ENCODE measurements at regions not wholly inside any gene's neighbourhood (a gene's known extent, or its start where the extent isn't known, plus 50 kb on each side); places are given as distances from the start of the nearest gene placed in this dataset.
"Not testable (repeated sequence)": the region's sequence is repeated elsewhere in the genome, so short reads cannot be mapped to it uniquely, and the experiment has no call there.

DNA sequence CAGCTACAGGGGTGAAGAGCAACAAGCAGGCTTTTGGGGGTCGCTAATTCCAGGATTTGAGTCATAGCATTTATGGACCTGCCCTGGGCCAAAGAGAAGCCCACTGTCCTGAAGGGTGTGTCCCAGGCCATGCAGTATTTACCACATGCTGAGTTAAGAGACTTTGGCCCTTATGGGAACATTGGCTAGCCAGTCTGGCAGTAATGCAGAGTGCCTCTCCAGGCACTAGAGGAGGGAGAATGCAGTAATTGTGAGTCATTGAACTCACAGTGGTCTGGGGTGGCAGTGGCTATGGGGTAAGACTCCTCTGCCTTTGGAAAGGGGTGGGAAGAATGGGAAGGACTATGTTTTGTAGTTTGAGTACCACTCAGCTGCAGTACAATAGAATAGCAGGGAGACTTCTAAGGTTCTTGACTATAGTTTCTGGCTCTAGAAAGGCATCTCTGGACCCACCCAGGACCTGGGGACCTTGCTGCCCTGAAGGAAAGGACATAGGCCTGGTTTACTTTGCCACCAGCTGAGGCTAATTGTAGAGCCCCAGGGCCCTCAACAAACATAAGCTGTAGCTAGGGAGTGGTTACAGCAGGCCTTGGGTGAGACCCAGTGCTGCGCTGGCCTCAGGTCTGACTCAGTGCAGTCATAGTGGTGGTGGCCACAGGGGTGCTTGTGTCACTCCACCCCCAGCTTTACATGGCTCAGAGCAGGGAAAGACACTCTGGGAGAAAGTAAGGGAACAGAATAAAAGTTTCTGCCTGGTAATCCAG lies 520.9 kb downstream of the HTR1B start:
- DNase-seq, result no peak

DNA sequence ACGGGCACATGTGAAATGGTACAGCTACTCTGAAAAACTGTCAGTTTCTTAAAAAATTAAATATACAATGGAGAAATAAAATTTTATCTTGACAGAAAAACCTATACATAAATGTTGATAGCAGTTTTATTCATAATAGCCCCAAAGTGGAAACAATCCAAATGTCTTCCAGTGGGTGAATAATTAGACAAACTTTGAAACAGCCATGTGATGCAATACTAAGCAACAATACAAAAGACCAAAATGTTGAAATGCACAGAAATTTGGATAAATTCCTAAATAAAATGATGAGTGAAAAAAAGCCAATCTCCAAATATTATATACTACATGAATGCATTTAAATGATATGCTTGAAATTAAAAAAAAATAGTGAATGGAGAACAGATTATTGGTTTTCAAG lies 523.1 kb downstream of the HTR1B start:
- no peak for DNase-seq

DNA sequence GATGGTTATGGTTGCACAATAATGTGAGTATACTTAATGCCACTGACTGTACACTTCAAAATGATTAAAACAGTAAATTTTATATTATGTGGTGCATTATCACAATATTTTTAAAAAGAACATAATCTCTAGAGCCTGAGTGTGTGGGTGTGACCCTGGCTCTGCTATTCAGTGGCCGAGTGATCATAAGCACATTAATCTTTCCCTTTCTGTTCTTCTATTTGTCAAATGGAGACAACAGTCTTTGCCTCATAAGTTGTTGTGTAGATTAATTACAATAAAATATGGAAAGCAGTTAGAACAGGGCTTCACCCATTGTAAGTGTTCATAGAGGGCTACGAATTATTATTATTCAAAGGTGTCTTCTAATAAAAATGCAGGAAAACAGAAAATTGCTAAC lies 548.6 kb downstream of the HTR1B start:
- no peak for DNase-seq

DNA sequence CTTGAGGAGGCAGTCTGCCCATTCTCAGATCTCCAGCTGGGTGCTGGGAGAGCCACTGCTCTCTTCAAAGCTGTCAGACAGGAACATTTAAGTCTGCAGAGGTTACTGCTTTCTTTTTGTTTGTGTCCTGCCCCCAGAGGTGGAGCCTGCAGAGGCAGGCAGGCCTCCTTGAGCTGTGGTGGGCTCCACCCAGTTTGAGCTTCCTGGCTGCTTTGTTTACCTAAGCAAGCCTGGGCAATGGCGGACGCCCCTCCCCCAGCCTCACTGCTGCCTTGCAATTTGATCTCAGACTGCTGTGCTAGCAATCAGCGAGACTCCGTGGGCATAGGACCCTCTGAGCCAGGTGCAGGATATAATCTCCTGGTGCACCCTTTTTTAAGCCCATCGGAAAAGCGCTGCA lies 557.8 kb downstream of the HTR1B start:
- not testable (repeated sequence) for DNase-seq

DNA sequence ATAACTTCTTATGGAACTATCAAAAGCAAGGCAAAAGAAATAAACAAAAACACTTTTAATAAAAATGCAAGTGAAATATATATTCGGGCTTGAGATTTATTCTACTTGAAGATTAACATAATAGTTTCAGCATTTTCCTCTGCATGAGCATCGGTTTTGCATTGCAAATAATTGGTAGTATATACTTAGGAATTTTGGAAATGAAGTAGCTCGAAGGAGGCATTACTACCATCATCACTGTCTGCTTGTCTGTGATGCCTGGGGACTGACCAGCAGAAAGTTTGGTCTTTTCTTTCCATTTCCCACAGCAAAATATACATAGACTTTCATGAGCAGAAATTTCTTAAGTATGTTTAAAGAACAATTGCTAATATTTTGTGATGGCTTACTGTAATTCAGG lies 570.7 kb downstream of the HTR1B start:
- no peak for DNase-seq

DNA sequence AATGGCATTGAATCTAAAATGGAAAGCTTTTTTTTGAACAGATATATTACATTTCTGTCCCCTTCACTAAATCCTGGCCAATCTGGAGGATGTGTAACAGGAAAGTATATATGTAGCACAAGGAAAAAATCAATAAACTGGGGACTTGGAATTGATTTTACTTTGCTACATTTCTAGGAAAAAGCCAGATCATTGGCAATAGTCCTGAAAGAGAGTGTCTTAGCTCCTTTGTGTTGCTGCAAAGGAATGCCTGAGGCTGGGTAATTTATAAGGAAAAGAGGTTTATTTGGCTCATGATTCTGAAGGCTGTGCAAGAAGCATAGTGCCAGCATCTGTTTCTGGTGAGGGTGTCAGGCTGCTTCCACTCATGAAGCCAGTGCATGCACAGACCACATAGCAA lies 574.9 kb downstream of the HTR1B start:
- DNase-seq, result no peak

DNA sequence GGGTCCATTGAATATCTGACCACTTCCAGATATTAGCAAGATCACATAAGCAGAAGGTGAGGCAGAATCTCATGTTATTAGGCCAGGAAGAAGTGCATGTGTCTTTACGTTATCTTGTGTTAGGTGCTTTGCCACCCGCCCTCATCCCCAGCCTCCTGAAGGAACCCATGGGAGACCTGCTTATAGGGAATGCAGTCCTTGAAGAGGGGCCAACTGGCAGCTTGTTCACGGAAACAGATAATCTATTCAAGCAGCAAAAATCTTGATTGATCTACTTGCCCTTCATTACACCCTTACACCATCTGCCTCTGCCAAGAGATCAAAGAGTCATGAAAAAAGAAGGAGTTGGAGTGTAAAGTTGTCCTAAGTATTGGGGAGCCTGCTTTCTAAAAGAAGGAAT lies 576.4 kb downstream of the HTR1B start:
- DNase-seq, result peak; percentile 1

DNA sequence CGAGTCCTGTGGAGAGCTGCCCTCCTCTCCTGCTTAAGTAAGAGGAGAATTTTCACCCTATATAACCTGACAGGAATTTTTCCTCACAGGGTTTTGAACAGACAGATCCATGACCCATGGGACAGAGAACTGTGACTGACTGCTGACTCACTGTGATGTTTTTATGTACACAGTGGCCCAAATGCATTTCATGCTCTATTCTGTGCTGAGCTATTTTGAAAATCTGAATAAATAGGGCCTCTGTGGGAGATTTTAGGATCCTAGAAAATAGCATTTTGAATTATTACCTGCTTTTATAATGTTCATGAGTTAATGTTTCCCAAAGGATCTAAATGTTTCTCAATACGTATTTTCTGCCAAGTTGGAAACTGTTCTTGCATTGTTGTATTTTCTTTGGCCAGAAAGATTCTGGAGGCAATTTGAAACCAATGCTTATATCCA lies 577.4 kb downstream of the HTR1B start:
- DNase-seq, result no peak

DNA sequence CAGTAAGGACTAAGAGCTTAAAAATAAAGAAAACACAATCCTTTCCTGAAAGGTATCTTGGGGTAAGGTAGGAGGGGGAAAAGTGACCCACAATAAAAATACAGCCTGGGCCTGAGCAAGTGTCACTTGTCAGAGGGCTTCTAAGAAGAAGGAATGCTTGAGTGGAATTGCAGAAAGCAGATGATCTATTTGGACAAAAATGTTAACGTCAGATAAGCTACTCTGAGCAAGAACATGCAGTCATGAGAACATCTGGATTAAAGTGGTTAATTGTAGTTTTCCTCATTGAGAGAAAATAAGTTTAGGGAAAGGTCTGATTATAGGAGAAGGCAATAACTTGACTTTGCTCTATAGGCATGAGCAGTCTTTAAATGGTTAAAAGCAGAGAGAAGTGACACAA lies 581.9 kb downstream of the HTR1B start:
- DNase-seq, result no peak

DNA sequence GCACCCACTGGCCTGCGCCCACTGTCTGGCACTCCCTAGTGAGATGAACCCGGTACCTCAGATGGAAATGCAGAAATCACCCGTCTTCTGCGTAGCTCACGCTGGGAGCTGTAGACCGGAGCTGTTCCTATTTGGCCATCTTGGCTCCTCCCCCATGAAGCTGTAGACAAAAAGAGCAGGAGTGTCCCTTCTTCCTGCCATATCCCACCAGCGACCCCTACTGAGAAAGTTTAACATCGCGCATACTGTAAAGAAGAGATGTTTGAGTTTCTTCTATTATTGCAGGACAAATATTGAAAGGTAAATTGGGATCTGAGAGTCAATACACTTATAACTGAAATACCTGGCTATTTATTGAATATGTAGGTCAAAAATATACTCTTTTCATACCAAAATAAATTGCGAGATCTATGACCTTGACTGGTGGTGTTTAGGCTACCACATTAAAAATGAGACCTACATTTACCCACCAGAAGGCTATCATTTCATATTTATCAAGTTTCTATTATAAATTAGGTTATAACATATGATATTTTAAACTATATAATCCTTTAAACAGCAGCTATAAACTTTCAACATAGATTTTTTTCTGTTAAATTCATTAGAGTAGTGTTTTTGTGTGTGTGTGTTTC lies 586.3 kb downstream of the HTR1B start:
- DNase-seq, result no peak

DNA sequence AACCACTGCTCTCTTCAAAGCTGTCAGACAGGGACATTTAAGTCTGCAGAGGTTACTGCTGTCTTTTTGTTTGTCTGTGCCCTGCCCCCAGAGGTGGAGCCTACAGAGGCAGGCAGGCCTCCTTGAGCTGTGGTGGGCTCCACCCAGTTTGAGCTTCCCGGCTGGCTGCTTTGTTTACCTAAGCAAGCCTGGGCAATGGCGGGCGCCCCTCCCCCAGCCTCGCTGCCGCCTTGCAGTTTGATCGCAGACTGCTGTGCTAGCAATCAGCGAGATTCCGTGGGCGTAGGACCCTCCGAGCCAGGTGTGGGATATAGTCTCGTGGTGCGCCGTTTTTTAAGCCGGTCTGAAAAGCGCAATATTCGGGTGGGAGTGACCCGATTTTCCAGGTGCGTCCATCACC lies 586.9 kb downstream of the HTR1B start:
- DNase-seq, result not testable (repeated sequence)

DNA sequence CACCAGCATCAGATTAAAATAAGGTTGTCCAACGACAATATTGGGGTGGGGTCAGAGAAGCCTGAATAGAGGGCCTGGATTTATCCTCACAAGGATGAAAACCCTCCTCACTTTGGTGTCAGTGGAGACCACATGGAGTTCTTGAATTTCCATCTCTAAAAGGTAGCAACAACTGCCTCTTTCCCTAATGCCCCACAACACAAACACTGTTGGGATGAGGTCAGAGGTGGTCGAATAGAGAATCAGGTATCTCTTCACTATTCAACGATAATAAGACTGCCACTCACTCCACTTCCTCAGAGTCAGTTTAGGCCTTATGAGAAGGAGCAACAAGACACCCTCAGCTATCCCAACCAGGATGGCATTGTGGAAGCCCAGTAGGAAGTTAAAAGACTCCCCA lies 596.1 kb downstream of the HTR1B start:
- DNase-seq, result no peak

DNA sequence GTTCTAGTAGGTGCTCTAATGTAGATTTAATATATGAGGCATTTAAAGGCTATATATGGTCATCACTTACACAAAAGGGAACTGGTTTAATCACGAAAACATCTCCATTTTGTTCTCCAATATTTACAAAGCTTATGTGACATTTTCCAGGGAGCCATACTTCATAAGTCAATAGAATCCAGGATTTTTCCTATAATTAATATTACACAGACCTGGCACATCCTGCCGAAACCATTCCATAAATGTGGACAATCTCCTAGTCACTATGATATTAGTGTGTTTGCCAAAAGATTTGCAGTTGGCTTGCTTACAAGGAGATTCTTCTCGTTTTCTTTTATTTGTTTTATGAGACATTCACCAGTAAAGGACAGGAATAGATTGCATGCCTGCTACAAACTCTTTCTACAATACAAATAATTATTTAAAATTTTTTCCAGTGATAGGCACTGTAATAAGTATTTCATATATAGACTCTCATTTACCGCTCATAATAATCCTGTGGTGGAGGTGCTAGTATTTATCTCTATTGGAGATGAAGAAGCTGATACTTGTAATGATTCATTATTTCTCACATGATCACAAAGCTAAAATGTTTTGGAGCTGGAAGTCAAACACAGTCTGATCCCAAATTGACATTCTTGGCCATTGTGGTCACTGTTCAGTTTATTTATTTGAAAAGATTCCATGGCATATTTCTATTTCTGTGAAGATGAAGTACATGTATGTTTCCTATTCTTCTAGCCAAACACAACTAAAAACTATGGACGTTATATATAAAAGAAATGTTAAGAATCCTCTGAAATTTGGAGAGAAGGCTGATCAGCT lies 597.0 kb downstream of the HTR1B start:
- no peak for DNase-seq

DNA sequence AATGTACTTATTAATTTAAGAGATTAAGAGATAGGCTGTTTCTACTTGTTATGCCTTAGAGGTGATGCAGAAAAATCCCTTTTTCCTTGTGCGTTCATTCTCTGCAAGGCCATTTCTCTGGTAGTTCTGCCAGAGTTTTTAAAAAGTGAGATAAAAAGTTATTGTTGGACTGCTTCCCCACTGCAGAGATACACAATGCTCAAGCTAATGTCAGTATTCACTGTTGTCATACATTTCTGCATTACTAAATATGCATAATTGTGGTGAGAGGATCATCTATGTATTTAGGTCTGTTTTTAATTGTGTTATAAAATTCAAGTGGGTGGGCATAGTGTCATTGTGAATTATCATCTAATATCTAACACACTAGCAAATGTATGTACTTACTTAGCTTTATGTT lies 600.4 kb downstream of the HTR1B start:
- no peak for DNase-seq

DNA sequence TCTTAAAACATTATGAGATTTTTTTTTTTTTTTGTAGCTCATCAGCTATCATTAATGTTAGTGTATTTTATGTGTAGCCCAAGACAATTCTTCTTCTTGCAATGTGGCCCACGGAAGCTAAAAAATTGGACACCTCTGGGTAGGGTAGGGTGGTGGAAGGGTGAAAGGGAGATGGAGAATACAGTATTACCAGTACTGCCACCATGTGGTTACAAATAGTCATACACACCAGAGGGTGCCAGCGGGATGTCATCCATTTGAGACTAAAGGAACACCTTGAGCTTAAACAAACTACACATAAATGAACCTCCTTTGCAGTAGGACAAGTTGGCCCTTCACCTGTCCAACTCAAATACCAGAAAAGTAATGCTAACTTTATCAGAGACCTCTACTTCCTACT lies 601.9 kb downstream of the HTR1B start:
- DNase-seq, result no peak

DNA sequence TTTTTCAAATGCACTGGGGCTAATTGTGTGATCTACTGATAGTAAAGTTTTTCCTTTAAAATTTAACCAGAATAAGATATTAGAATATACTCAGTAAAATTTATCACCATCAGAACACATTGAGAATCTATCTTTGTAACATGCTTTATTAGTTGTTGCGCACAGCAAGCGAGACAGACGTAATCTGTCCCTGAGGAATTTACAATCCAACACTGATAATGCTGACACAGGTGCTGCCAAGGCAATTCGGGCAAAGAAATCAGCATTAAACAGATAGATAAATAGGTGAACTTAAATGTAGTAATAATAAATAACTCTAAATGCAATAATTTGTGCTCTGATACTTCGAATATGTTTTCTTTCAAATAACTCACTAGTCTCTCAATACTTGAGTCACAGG lies 607.2 kb downstream of the HTR1B start:
- no peak for DNase-seq

DNA sequence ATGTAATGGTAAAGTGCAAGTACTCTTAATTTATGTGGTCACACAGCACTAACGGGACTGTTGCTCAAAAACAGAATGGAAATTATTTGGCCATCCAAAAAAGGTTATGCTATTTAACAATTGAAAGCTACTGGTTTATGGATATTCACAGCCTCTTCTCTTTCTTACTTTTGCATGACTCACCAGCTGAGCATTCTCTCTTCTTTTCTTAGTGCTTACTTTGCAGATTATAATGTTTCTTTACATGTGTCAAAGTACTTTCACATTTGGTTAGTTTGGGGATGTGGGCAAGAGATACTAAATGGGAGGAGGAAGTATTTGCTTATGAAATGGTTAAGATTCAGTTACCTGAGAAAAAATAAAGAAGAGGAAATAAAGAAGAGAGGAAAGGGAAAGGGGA lies 610.5 kb downstream of the HTR1B start:
- DNase-seq, result no peak

DNA sequence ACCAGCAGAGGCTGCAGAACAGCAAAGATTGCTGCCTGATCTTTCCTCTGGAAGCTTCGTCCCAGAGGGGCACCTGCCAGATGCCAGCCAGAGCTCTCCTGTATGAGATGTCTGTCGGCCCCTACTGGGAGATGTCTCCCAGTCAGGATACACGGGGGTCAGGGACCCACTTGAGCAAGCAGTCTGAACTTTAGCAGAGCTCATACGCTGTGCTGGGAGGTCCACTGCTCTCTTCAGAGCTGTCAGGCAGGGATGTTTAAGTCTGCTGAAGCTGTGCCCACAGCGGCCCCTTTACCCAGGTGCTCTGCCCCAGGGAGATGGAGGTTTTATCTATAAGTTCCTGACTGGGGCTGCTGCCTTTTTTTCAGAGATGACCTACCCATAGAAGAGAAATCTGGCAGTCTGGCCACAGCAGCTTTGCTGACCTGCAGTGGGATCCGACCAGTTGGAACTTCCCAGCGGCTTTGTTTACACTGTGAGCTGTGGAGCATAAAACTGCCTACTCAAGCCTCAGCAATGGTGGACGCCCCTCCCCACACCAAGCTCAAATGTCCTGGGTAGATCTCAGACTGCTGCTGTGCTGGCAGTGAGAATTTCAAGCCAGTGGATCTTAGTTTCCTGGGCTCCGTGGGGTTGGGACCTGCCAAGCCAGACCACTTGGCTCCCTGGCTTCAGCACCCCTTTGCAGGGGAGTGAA lies 613.9 kb downstream of the HTR1B start:
- DNase-seq, result not testable (repeated sequence)

DNA sequence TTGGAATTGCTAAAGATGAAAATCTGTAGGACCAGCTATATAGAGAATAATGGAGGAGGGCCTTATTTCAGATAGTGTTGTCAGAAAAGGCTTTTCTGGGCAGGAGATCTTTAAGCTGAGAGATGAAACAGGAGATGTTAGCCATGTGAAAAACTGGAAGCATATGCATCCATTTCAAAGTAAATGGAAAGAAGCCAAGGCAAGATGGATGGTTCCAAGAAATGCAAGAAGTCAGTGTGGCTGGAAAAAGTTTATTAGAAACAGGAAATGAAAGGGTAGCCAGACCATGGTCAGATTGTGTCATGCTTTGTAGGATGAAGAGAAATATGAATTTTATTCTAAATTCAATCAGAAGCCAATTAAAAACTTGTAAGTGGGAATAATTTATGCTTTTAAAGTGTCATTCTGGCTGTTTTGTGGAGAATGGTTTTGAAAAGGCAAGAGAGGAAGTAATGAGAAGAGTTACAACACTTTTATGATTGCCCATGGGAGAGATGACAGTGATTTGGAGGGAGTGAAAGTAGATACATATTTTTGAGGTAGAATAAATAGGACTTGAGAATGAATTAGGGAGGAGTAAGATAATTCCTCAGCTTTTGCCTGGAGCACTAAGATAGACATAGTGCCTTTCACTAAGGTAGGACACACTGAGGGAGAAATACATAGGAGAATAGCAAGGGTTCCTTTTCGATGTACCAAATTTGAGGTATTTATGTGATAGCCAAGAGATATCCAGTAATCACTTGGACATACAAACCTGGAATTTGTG lies 620.1 kb downstream of the HTR1B start:
- no peak for DNase-seq

DNA sequence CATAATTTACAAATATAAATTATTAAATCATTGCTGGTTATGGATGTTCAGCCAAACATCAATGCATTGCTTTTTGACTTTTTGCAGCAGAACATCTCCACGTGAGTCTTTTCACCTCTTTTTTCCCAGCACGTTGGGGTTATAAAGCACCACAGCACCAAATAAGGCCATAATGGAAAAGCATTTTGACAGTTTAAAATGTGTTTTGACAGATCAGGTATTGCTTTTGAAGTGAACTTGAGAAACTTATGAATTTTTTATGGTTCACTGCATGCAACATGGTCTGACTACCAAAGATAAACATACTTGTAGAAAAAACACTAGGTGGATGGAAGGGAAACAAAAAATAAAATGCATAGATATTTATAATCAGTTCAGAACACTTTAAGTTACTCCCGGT lies 622.4 kb downstream of the HTR1B start:
- no peak for DNase-seq

DNA sequence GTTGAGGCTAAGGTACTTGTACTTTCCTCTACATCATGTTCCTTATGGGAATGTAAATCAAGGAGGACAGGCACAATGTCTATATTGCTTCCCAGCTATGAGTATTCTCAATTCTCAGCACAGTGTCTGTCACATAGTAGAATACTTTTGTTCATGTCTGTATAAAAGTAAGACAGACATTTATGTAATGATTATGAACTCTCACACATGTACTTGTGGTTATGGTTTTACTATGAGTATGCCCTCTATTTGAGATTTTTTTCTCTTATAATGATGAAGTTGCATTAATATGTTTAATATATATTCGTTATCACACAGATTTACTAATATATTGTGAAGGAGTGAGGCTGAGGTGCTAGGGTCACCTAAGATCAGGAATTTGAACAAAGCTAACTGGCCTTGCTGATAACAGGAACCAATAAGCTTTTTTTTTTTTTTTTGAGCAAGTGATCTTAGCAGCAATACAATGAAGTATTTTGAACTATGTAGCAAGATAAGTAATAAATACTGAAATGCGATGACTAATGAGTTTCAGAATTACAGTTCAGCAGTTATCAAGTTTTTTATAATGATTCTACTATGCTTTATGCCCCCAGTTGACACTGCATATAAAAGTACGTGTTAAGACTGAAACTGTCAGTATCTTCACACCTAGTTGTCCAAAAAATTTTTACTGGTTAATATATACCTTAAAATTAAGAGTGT lies 623.1 kb downstream of the HTR1B start:
- no peak for DNase-seq

DNA sequence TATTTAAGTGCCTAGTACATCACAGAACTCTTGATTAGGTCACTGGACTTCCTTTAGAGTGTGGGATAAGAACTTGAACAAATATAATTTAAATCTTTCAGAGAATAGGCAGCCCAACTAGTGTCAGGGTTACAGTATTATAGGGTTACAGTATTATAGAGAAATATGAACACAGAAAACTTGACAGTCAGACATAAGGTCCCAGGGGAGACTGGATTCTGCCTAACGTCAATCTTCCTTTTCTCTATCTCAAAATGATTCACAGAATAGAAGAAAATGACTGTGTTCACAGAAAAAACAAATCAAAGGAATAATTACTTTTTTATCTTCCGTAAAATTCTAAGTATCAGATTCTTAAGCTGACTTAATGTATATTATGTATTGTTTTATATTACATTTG lies 623.8 kb downstream of the HTR1B start:
- no peak for DNase-seq
